Suprapubic skin (tissue), 4 donors: ENCODE measurements at regions not wholly inside any gene's neighbourhood (a gene's known extent, or its start where the extent isn't known, plus 50 kb on each side); places are given as distances from the start of the nearest gene placed in this dataset.

Source experiments
- EP300 ChIP-seq: sonication (generic); formaldehyde crosslinking; IDR thresholded peaks from one replicate; pipeline ENCODE4 v1.6.1; 2017; ENCODE audit warnings: antibody characterized with exemption
- POLR2A ChIP-seq, 2 donors: fragments of 450-650 bp; IDR thresholded peaks; one replicate each; pipeline ENCODE4 v1.6.1; 2017; ENCODE audit warnings: antibody characterized with exemption in 2 of 2, mild to moderate bottlenecking in 2 of 2, moderate library complexity in 2 of 2
- POLR2AphosphoS5 ChIP-seq, 3 donors: sonication (generic); formaldehyde crosslinking; IDR thresholded peaks; one replicate each; pipeline ENCODE4 v1.6.1; 2017; ENCODE audit warnings: antibody characterized with exemption in 3 of 3
- TF ChIP-seq, protein P1 (sequence below), 2 donors: fragments of 200-600 bp in 1 of 2; fragments of 450-650 bp in 1 of 2; sonication (generic) in 1 of 2; IDR thresholded peaks; one replicate each; pipeline ENCODE4 v1.5.1; 2016 to 2019; ENCODE audit warnings: antibody characterized with exemption in 2 of 2, mild to moderate bottlenecking in 1 of 2, moderate library complexity in 1 of 2

DNA sequence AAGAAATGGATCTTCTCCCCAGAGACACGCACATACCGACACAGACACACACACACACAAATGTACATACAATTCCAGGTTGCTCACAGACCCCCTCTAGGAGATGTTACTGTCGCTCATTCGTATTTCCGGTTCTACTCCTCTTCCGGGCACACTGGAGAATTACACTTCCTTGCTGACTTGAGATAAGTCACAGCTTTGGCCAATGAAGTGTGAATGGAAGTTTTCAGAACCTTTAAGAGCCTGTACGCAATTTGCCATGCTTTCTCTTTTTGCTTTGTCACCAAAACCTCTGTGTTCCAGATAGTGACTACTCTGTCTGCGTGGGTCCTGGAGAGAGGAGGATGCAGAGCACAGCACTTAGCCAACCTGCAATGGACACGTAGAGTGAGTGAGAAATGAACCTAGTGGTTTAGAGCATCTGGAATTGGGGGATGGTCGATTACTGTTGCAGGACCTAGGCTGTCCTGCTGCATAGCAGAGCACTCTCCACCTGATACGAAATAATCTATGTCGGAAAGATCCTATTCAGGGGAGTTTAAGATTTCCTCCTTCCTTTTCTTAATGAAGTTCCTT is 239.5 kb upstream of the TET2 start:
- TF ChIP-seq, protein P1, sequence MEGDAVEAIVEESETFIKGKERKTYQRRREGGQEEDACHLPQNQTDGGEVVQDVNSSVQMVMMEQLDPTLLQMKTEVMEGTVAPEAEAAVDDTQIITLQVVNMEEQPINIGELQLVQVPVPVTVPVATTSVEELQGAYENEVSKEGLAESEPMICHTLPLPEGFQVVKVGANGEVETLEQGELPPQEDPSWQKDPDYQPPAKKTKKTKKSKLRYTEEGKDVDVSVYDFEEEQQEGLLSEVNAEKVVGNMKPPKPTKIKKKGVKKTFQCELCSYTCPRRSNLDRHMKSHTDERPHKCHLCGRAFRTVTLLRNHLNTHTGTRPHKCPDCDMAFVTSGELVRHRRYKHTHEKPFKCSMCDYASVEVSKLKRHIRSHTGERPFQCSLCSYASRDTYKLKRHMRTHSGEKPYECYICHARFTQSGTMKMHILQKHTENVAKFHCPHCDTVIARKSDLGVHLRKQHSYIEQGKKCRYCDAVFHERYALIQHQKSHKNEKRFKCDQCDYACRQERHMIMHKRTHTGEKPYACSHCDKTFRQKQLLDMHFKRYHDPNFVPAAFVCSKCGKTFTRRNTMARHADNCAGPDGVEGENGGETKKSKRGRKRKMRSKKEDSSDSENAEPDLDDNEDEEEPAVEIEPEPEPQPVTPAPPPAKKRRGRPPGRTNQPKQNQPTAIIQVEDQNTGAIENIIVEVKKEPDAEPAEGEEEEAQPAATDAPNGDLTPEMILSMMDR (IDR thresholded peaks at IDR 0.05), result no peak
- TF ChIP-seq POLR2A (IDR thresholded peaks at IDR 0.05), result no peak
- TF ChIP-seq EP300, result no peak
- TF ChIP-seq POLR2AphosphoS5 (IDR thresholded peaks at IDR 0.05), result no peak
